Left colon (tissue), 2 donors: ENCODE measurements at regions not wholly inside any gene's neighbourhood (a gene's known extent, or its start where the extent isn't known, plus 50 kb on each side); places are given as distances from the start of the nearest gene placed in this dataset.

Experiments
- ATAC-seq: fragments of 200-7000 bp; cut with Tn5 transposase; one replicate; pipeline ENCODE4 v1.9.1; 2020; ENCODE audit warnings: mild to moderate bottlenecking, moderate library complexity
- DNase-seq, 2 donors: peaks; one replicate each; pipeline ENCODE4 v3.0.0-alpha.2; 2020
- intact Hi-C, 2 donors: fragments of 100-400 bp; cut with DNase I in 1 of 2; cut with micrococcal nuclease in 1 of 2; formaldehyde crosslinking; loops; one replicate each; pipeline versions ENCODE4 v1.11.2 to v1.14.0; 2022; cut with DNase I, micrococcal nuclease
- donor health status: DM: no; HTN: no; CAD: no.
- donor health status: DM: yes; HTN: yes; CAD: no.

DNA sequence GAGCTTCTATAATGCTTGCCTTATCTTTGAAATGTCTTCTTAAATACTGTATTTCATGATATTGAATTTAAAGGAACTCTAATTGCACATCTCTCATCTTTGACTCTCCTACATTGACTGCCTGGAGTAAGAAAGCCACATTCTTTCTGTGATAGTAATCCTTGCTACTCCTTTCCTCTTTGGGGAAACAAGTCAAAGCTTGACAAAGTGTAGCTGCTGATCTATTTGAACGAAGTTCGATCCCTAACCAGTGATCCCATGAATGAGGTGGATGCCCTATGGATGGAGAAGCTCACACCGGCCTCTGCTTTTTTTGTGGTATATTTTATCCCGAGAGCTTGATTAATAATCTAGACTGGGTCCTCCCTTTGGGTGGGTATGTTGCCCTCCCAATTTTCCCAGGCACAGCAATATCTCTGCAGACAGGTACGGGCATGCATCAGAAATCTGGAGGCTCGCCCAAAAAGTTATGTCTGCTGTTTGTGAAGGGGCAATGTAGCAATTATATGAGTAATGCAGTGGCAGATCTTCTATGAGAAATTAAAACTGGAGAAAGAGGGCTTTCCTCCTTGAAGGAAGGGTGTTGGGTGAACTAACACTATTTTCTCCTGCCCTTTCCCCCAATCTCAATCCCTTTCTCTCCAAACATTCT, 163.0 kb upstream of the FRMD6 start:
- intact Hi-C loops: no loop called here
- no peak for ATAC-seq
- no peak for DNase-seq

DNA sequence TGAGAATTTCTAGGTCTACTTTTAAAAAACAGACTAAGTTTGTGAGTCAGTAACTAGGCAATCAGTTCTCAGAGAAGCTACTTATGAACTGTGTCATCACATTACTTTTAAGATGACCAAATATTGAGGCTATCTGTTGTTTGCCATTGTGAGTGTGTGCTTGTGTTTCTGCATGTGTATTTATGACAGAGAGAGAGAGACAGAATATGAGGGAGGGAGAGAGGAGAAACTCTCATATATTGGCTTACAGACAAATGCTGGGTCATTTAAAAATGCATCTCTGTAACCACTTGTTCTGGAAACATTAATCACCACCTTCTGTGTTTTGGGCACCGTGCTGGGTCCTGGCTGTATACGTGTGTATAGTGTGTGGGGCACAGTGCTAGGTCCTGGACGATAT, 161.5 kb upstream of the FRMD6 start:
- DNase-seq (no peak), ATAC-seq (no peak)
- intact Hi-C loops: no loop called here

DNA sequence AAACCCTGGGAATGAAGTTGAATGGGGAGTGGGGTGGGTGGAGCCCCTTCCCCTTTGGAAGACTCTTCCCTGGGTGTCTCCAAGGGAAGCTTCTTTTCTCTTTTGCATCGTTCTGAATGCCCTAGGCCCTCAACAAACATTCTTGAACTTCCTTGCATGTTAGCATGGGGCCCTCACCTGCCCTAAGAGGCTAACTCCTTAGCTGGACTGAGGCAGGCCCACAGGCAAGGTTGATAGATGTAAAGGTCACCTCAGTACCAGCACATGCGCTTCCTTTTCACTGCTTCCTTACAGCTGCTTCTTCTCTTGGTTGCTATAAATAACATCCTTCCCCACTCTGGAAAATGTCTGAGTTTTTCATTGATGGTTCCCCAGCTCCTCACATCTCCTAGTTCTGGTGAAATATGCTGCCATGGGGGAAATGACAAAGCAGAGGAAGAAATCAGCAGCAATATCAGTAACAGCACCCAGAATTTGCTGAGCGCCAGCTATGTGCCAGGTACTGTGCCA, 160.6 kb upstream of the FRMD6 start:
- DNase-seq (no peak), ATAC-seq (no peak)
- intact Hi-C loops: no loop called here

DNA sequence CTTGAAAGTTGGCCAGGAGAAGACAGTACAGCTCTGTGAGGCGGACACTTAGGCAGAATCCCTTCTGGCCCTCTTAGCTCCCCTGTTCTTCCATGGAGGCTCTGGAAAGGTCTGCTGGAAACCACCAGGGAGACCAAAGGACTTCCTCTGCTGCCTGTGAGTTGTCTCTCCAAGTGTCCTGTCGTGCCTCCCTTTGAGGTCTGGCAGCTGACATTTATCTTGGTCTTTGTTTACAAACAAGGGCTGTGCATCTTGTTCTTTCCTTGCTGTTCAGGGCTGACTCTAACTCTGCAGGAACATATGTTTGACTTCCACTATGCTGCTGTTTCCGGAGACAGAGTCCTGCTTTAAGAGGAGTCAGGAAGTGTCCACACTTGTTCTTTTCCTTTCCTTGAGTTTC, 159.9 kb upstream of the FRMD6 start:
- intact Hi-C loops: no loop called here
- DNase-seq (no peak), ATAC-seq (no peak)

GRCh38 chr14:51495319-51495718, 156.4 kb upstream of the FRMD6 start:
- ATAC-seq (no peak), DNase-seq (no peak)
- intact Hi-C loops: no loop called here

GRCh38 chr14:51498411-51499227, 153.1 kb upstream of the FRMD6 start:
- ATAC-seq (no peak), DNase-seq (no peak)
- intact Hi-C loops: no loop called here

DNA sequence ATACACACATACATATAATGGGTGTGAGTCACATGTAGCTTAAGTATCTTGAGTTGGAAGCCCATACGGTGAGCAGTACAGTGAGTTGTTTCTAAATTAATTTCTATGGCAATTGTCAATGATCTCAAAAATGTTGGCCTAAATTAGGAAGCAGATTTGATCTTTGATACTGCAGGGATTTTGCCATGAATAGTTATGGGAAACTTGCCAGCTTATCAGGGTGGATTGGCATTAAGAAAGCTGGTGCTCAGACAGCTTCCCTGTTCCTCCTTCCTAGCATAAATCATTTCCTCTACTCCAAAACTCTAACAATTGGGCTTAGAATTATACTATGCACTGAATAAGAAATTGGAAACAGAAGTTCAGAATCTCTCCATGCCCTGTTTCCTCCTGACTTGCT, 150.9 kb upstream of the FRMD6 start:
- intact Hi-C loops: no loop called here
- ATAC-seq: no peak

DNA sequence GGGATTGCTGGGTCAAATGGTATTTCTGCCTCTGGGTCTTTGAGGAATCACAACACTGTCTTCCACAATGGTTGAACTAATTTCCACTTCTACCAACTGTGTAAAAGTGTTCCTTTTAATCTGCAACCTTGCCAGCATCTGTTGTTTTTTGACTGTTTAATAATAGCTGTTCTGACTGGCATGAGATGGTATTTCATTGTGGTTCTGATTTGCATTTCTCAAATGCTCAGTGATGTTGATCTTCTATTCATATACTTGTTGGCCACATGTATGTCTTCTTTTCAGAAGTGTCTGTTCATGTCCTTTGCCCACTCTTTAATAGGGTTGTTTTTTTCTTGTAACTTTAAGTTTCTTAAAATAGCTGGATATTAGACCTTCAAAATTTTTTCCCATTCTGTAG, 150.0 kb upstream of the FRMD6 start:
- no peak for DNase-seq
- intact Hi-C loops: no loop called here
- no peak for ATAC-seq

More for the DNA sequence above, 150.9 kb upstream of the FRMD6 start:
- no peak for DNase-seq

DNA sequence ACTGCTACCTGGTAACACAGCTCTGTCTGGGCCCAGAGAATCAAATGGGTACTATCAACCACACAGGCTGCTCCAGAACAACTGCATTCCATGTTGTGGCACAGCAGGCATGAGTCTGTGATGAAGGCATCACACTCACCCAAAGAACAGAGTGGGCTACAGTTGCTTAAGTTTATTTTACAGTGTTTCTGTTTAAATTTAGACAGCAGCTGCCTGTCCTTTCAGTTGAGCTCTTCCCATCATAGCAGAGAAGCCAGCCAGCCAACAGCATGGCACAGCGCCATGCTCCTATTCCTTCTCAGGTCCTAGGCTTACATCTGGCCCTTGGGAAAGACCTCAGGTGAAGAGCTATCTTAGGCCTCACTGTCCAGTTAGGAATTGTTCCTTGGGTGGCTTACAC, 147.0 kb upstream of the FRMD6 start:
- intact Hi-C loops: no loop called here
- ATAC-seq (no peak), DNase-seq (no peak)

GRCh38 chr14:51507511-51507905, 144.2 kb upstream of the FRMD6 start:
- DNase-seq (no peak), ATAC-seq (no peak)
- intact Hi-C loops: no loop called here

DNA sequence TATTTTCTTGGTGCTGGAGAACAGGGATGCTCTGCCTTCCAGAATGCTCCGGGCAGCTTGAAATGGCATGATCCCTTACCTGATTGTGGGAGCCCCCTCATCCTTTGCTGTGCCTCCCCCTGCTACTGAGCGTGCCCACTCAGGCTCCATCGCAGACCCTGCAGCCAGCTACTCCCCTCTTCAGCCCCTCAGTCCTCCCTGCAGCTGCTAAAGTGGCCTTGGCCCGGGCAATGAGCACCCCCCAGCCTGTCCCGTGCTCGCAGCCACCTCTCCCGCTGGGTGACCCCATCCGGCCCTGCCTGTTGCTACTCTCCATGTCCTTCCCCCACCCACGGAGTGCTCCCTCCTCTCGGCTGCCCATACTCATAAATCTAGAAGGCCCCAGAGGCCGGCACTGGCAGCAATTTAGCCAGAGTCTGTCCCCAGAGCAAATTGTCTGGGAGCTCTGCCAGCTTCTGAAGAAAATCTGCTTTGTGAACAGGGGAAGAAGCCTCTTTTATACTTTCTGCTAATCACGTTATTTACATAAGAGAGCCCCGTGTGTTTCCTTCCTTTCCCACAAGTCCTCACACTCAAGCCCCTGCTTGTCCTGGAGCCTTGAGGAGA, 143.7 kb upstream of the FRMD6 start:
- ATAC-seq (no peak), DNase-seq (peak; percentile 36 to 61)
- intact Hi-C loops: no loop called here

- intact Hi-C loops: no loop called here
- ATAC-seq: no peak
- DNase-seq: no peak
Observed at GRCh38 chr14:51511265-51511664, 140.4 kb upstream of the FRMD6 start.

- intact Hi-C loops: no loop called here
- DNase-seq: no peak
- no peak for ATAC-seq
Observed at GRCh38 chr14:51512316-51512715, 139.4 kb upstream of the FRMD6 start.

- no peak for ATAC-seq
Observed at GRCh38 chr14:51513281-51513680, 138.4 kb upstream of the FRMD6 start.

DNA sequence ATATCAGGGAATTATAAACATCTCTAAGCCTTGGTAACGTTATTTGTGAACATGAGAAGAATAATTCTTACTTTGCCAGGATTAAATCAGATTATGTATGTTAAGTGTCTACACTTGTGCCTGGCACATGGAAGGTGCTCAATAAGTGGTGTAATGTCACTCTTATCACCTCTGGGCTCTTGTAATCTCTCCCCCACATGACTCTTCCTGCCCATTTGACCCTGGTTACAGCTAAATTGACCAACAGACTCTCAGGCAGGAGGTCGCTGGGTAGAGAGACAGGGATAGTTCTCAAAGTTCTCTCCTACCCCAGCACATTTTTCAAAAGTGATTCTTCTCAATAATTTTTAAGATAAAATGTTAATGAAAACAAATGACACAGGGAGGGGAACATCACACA, 137.8 kb upstream of the FRMD6 start:
- intact Hi-C loops: no loop called here
- DNase-seq: no peak
- no peak for ATAC-seq

More at GRCh38 chr14:51513281-51513680, 138.4 kb upstream of the FRMD6 start:
- no peak for DNase-seq
- intact Hi-C loops: no loop called here

DNA sequence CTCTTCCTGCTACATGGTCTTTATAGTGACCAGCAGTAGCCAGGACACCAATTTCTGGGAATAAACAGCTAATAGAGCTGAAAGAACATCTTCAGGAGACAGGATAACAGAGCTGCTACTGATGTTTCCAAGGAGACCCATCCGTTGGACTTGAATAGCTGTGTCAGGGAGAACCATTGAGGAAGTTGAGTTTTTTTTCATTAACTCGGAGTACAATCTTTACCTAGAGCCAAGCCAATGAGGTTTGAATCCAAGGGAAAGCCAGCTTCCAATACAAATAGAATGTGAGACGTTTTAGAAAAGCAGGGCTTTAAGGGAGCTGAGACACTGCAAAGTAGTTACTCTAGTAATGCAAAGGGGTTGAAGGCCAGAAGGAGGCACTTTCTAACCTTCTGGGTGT, 136.1 kb upstream of the FRMD6 start:
- DNase-seq (no peak), ATAC-seq (no peak)
- intact Hi-C loops: no loop called here

DNA sequence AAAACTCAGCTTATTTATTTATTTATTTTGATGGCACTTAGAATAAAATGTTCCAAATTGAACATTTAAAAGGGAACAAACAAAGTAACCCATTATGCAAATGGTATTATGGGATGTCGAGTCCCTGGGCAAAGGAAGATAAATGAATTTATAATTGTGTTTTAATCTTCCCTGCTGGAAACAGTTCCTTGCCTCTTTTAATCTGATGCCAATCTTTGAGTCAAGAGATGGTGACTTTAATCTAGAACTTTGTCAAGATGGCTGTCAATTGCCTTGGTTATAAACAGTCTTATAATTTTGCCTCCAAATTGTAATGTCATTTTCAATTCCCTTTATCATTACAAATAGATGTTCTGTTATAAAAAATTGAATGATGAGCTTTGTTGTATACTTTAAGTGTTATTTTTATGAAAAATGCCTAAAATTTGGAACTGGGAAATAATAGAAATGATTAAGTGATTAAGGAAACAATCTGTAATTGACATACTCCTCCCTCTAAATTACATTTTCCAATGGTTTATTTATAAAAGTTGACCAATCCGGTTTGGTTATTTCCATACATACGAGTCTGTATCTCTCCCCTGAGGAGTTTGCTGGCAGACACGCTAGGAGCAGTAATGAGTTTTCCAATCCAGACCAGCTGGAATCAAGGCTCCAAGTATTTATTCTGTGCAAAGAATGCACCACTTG, 134.9 kb upstream of the FRMD6 start:
- intact Hi-C loops: no loop called here
- ATAC-seq (no peak), DNase-seq (no peak)

GRCh38 chr14:51518280-51518679, 133.4 kb upstream of the FRMD6 start:
- DNase-seq: no peak
- intact Hi-C loops: no loop called here
- no peak for ATAC-seq

- no peak for ATAC-seq
- DNase-seq: no peak
- intact Hi-C loops: no loop called here
Observed at GRCh38 chr14:51518711-51519110, 133.0 kb upstream of the FRMD6 start.

DNA sequence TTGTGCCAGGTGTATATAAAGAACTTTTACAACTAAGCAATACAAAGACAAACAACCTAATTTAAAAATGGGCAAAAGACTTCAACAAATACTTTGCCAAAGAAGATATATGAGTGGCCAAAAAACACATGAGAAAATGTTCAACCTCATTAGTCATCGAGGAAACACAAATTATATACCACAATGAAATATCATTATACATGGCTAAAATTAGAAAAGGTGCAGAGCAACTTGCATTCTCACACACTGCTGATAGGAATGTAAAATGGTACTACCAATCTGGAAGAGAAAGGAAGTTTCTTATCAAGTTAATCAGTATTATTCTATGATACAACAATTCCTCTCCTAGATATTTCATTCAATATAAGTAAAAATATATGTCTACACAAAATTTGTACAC, 131.6 kb upstream of the FRMD6 start:
- ATAC-seq: no peak
- intact Hi-C loops: no loop called here
- DNase-seq: no peak
